HepG2 (cell line): ENCODE measurements at regions not wholly inside any gene's neighbourhood (a gene's known extent, or its start where the extent isn't known, plus 50 kb on each side); places are given as distances from the start of the nearest gene placed in this dataset.

ENCODE experiments used
- EZH2 ChIP-seq: conservative IDR thresholded peaks from 2 replicates; pipeline ENCODE4 v1.6.1; 2012; ENCODE audit warnings: mild to moderate bottlenecking, low read depth, low read length, moderate library complexity
- MEIS2 ChIP-seq: sonication (generic); formaldehyde crosslinking; IDR thresholded peaks from 2 replicates; pipeline ENCODE4 v1.9.0; 2021; ENCODE audit warnings: mild to moderate bottlenecking, missing genetic modification reagents
- MYC ChIP-seq: sonication (generic); formaldehyde crosslinking; IDR thresholded peaks from 2 replicates; pipeline ENCODE4 v1.9.0; 2021; ENCODE audit warnings: missing genetic modification reagents, borderline replicate concordance
- POLR2A ChIP-seq, 2 experiments: IDR thresholded peaks; 2 replicates each; pipeline ENCODE4 v1.6.1; 2011; ENCODE audit warnings: low read depth in 2 of 2, low read length in 2 of 2, mild to moderate bottlenecking in 1 of 2, moderate library complexity in 1 of 2; ENCODE audit not compliant: insufficient read depth in 1 of 2
- RAD21 ChIP-seq: fragments of 450-650 bp; formaldehyde crosslinking; IDR thresholded peaks from 2 replicates; pipeline ENCODE4 v1.5.0; 2020; ENCODE audit warnings: mild to moderate bottlenecking
- RBM39 ChIP-seq: fragments of 200-400 bp; formaldehyde crosslinking; IDR thresholded peaks from one replicate; pipeline ENCODE4 v1.6.1; 2018; ENCODE audit warnings: antibody characterized with exemption, mild to moderate bottlenecking, low read depth, low read length; ENCODE audit not compliant: poor library complexity, severe bottlenecking
- SP1 ChIP-seq, 2 experiments: fragments of 450-650 bp in 1 of 2; sonication (generic) in 1 of 2; formaldehyde crosslinking in 1 of 2; IDR thresholded peaks; 2 replicates each; pipeline versions ENCODE4 v1.4.0 to v1.6.1; 2016 to 2020; ENCODE audit warnings: missing genetic modification reagents in 1 of 2
- ZFP90 ChIP-seq: sonication (generic); formaldehyde crosslinking; IDR thresholded peaks from 2 replicates; pipeline ENCODE4 v1.8.0; 2022; ENCODE audit warnings: missing genetic modification reagents, mild to moderate bottlenecking, inconsistent platforms, borderline replicate concordance
- ZMYM2 ChIP-seq: sonication (generic); formaldehyde crosslinking; IDR thresholded peaks from 2 replicates; pipeline ENCODE4 v1.8.0; 2022; ENCODE audit warnings: mild to moderate bottlenecking, missing genetic modification reagents
- ZNF687 ChIP-seq: sonication (generic); formaldehyde crosslinking; IDR thresholded peaks from 2 replicates; pipeline ENCODE4 v1.5.1; 2020; ENCODE audit warnings: mild to moderate bottlenecking, missing genetic modification reagents, moderate library complexity
- TF ChIP-seq, protein P1 (sequence below), 2 experiments: sonication (generic) in 1 of 2; formaldehyde crosslinking in 1 of 2; IDR thresholded peaks; 2 replicates each; pipeline versions ENCODE4 v1.5.1 to v1.6.1; 2011 to 2020; ENCODE audit warnings: borderline replicate concordance in 1 of 2, low read depth in 1 of 2, low read length in 1 of 2, mild to moderate bottlenecking in 1 of 2, missing genetic modification reagents in 1 of 2, moderate library complexity in 1 of 2

DNA sequence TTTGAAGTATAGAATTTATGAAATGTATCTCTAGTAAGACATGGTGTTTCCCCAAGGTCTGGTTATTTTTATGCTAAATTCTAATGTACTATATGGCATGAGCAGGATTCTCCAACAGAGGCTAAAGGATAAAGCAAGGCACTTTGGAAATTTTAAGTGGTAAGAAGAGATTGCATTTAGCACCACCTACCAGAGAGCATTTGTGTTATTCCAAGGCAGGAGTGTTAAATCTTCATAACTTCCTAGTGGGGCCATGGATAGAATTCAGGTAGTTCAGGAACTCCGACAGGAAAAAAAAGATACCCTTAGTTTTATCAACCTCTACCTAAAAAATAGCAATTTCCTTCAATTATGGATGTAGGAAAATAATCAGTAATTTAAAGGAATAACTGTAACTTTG lies 497.4 kb upstream of the CRIM1 start:
- no peak for TF ChIP-seq ZMYM2 (CRISPR knock-in tag)
- TF ChIP-seq RAD21 (CRISPR knock-in tag): no peak
- TF ChIP-seq MEIS2 (CRISPR knock-in tag): no peak
- TF ChIP-seq MYC: no peak
- TF ChIP-seq SP1 (IDR thresholded peaks at IDR 0.05): no peak
- no peak for TF ChIP-seq SP1 (CRISPR knock-in tag; IDR thresholded peaks at IDR 0.05)
- no peak for TF ChIP-seq ZFP90 (CRISPR knock-in tag)
- TF ChIP-seq POLR2A (IDR thresholded peaks at IDR 0.05; ENCODE audit: insufficient read depth in 1 of 2, low read depth in 2 of 2, low read length in 2 of 2): no peak
- no peak for TF ChIP-seq ZNF687 (CRISPR knock-in tag)
- TF ChIP-seq, protein P1, sequence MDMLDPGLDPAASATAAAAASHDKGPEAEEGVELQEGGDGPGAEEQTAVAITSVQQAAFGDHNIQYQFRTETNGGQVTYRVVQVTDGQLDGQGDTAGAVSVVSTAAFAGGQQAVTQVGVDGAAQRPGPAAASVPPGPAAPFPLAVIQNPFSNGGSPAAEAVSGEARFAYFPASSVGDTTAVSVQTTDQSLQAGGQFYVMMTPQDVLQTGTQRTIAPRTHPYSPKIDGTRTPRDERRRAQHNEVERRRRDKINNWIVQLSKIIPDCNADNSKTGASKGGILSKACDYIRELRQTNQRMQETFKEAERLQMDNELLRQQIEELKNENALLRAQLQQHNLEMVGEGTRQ (IDR thresholded peaks at IDR 0.05; ENCODE audit: low read depth, low read length): no peak
- TF ChIP-seq, protein P1 (CRISPR knock-in tag; IDR thresholded peaks at IDR 0.05; ENCODE audit: borderline replicate concordance): no peak
- no peak for TF ChIP-seq EZH2
- no peak for TF ChIP-seq RBM39
